HTR-8/SVneo (cell line): ENCODE measurements at regions not wholly inside any gene's neighbourhood (a gene's known extent, or its start where the extent isn't known, plus 50 kb on each side); places are given as distances from the start of the nearest gene placed in this dataset.
A peak's percentile ranks its signal among the peaks of the same experiment; 100 is the strongest.

ENCODE experiments used
- DNase-seq: peaks from one replicate; pipeline ENCODE4 v3.0.0; 2011; ENCODE audit warnings: low spot score, mixed read lengths; ENCODE audit not compliant: insufficient read length
- FAIRE-seq: peaks from 2 replicates; lab custom pipeline; 2011; peaks lifted over from hg19 to GRCh38; lab: Jason Lieb, UNC

GRCh38 chr16:80433623-80434022 is 107.2 kb upstream of the DYNLRB2 start:
- FAIRE-seq: no peak
- no peak for DNase-seq

GRCh38 chr16:80427795-80428194 is 113.0 kb upstream of the DYNLRB2 start:
- DNase-seq (no peak), FAIRE-seq (no peak)

GRCh38 chr16:80418517-80419355 is 122.1 kb upstream of the DYNLRB2 start:
- DNase-seq (no peak), FAIRE-seq (no peak)

- no peak for DNase-seq
Observed at GRCh38 chr16:80417706-80418271, 123.0 kb upstream of the DYNLRB2 start.

GRCh38 chr16:80408014-80408413 is 132.8 kb upstream of the DYNLRB2 start:
- DNase-seq: no peak
- no peak for FAIRE-seq

More at GRCh38 chr16:80417706-80418271, 123.0 kb upstream of the DYNLRB2 start:
- no peak for FAIRE-seq

- no peak for FAIRE-seq
- DNase-seq: no peak
Observed at GRCh38 chr16:80407265-80407987, 133.4 kb upstream of the DYNLRB2 start.

- DNase-seq (no peak), FAIRE-seq (no peak)
Observed at GRCh38 chr16:80404847-80405246, 135.9 kb upstream of the DYNLRB2 start.

- DNase-seq: no peak
- FAIRE-seq: no peak
Observed at GRCh38 chr16:80403894-80404293, 136.9 kb upstream of the DYNLRB2 start.

GRCh38 chr16:80390871-80391489 is 149.8 kb upstream of the DYNLRB2 start:
- DNase-seq (no peak), FAIRE-seq (no peak)

- FAIRE-seq: no peak
- no peak for DNase-seq
Observed at GRCh38 chr16:80390046-80390445, 150.7 kb upstream of the DYNLRB2 start.

- DNase-seq (no peak), FAIRE-seq (no peak)
Observed at GRCh38 chr16:80389338-80389737, 151.5 kb upstream of the DYNLRB2 start.

GRCh38 chr16:80387318-80387921 is 153.4 kb upstream of the DYNLRB2 start:
- DNase-seq (no peak), FAIRE-seq (peak; percentile 74)

- no peak for FAIRE-seq
- DNase-seq: no peak
Observed at GRCh38 chr16:80384862-80385261, 155.9 kb upstream of the DYNLRB2 start.

- FAIRE-seq (no peak), DNase-seq (no peak)
Observed at GRCh38 chr16:80380514-80380913, 160.3 kb upstream of the DYNLRB2 start.

- FAIRE-seq: no peak
Observed at GRCh38 chr16:80377096-80377956, 163.5 kb upstream of the DYNLRB2 start.

GRCh38 chr16:80375973-80376372 is 164.8 kb upstream of the DYNLRB2 start:
- DNase-seq (no peak), FAIRE-seq (no peak)

More at GRCh38 chr16:80377096-80377956, 163.5 kb upstream of the DYNLRB2 start:
- DNase-seq: no peak

GRCh38 chr16:80375513-80375912 is 165.3 kb upstream of the DYNLRB2 start:
- no peak for FAIRE-seq
- DNase-seq: no peak

- FAIRE-seq (no peak), DNase-seq (no peak)
Observed at GRCh38 chr16:80372341-80372740, 168.5 kb upstream of the DYNLRB2 start.
